IMR-90 (cell line): ENCODE measurements at regions not wholly inside any gene's neighbourhood (a gene's known extent, or its start where the extent isn't known, plus 50 kb on each side); places are given as distances from the start of the nearest gene placed in this dataset.

ENCODE experiments used
- ATAC-seq: fragments of 200-7000 bp; cut with Tn5 transposase; 2 replicates; pipeline ENCODE4 v1.9.1; 2020; ENCODE audit warnings: low read depth, mild to moderate bottlenecking, moderate library complexity
- BruUV-seq: library from RNA; stranded (reverse); fragments of 400-500 nt; replicated peaks from 2 replicates; lab custom pipeline; 2021; lab: Mats Ljungman, UMichigan
- CTCF ChIA-PET: fragments of 300-600 bp; formaldehyde crosslinking; extraction: SDS; loops from one replicate; lab custom pipeline; 2021; ENCODE audit warnings: antibody characterized with exemption; lab: Yijun Ruan, JAX
- POLR2A ChIA-PET: fragments of 300-600 bp; sonication (Branson Sonifier 250); formaldehyde crosslinking; loops from one replicate; lab custom pipeline; 2022; ENCODE audit warnings: antibody characterized with exemption; ENCODE audit not compliant: unreplicated experiment; lab: Charles Lee
- DNase-seq: peaks from one replicate; pipeline ENCODE4 v3.0.0; 2013
- H2AFZ ChIP-seq: replicated peaks from 2 replicates; pipeline ENCODE3; 2013; ENCODE audit warnings: low read length, mild to moderate bottlenecking; ENCODE audit not compliant: poor library complexity
- H2AK5ac ChIP-seq: 2 replicates; pipeline ENCODE4 v1.6.1; 2013; ENCODE audit warnings: low read depth, low read length, inconsistent platforms
- H2AK9ac ChIP-seq: replicated peaks from 2 replicates; pipeline ENCODE3; 2013; ENCODE audit warnings: mild to moderate bottlenecking, low read depth, low read length, moderate library complexity; ENCODE audit not compliant: poor library complexity
- H2BK120ac ChIP-seq: 2 replicates; pipeline ENCODE4 v1.6.1; 2013; ENCODE audit warnings: low read depth, low read length, inconsistent platforms
- H2BK15ac ChIP-seq: 3 replicates; pipeline ENCODE4 v1.6.1; 2013; ENCODE audit warnings: low read depth, low read length, inconsistent platforms
- H2BK20ac ChIP-seq: 2 replicates; pipeline ENCODE4 v1.6.1; 2013; ENCODE audit warnings: low read depth, mild to moderate bottlenecking, inconsistent platforms, low read length, moderate library complexity
- H2BK5ac ChIP-seq: 2 replicates; pipeline ENCODE4 v1.6.1; 2013; ENCODE audit warnings: mild to moderate bottlenecking, low read depth, low read length, inconsistent platforms; ENCODE audit not compliant: poor library complexity, severe bottlenecking
- H3K14ac ChIP-seq: replicated peaks from 2 replicates; pipeline ENCODE4 v1.6.1; 2013; ENCODE audit warnings: low read depth, low read length, inconsistent platforms
- H3K18ac ChIP-seq: 2 replicates; pipeline ENCODE4 v1.6.1; 2013; ENCODE audit warnings: low read depth, low read length, control low read depth
- H3K23ac ChIP-seq: 2 replicates; pipeline ENCODE4 v1.6.1; 2013; ENCODE audit warnings: low read depth, low read length, inconsistent platforms
- H3K27ac ChIP-seq: 2 replicates; pipeline ENCODE4 v1.5.1; 2013; ENCODE audit warnings: mild to moderate bottlenecking, control low read depth, low read length; ENCODE audit not compliant: insufficient read depth
- H3K27me3 ChIP-seq: 2 replicates; pipeline ENCODE4 v1.6.1; 2013; ENCODE audit warnings: low read length; ENCODE audit not compliant: control insufficient read depth, insufficient read depth
- H3K36me3 ChIP-seq: 2 replicates; pipeline ENCODE4 v1.6.1; 2013; ENCODE audit warnings: low read length, mixed read lengths; ENCODE audit not compliant: control insufficient read depth, insufficient read depth
- H3K4ac ChIP-seq: 2 replicates; pipeline ENCODE4 v1.6.1; 2013; ENCODE audit warnings: low read depth, low read length, inconsistent platforms
- H3K4me1 ChIP-seq: 2 replicates; pipeline ENCODE4 v1.6.1; 2013; ENCODE audit warnings: low read length, mixed read lengths; ENCODE audit not compliant: control insufficient read depth, insufficient read depth
- H3K4me2 ChIP-seq: 2 replicates; pipeline ENCODE4 v1.6.1; 2013; ENCODE audit warnings: low read depth, mild to moderate bottlenecking, control low read depth, low read length, moderate library complexity
- H3K4me3 ChIP-seq: 2 replicates; pipeline ENCODE4 v1.5.1; 2013; ENCODE audit warnings: low read depth, mild to moderate bottlenecking, control low read depth, low read length, moderate library complexity; ENCODE audit not compliant: insufficient read depth
- H3K56ac ChIP-seq: 2 replicates; pipeline ENCODE4 v1.6.1; 2013; ENCODE audit warnings: low read length, inconsistent platforms; ENCODE audit not compliant: insufficient read depth; ENCODE audit errors: extremely low read depth
- H3K79me1 ChIP-seq, 2 experiments: 2 replicates each; pipeline ENCODE4 v1.6.1; 2013; ENCODE audit warnings: low read length in 2 of 2, inconsistent platforms in 1 of 2, low read depth in 1 of 2
- H3K9ac ChIP-seq: 2 replicates; pipeline ENCODE4 v1.6.1; 2013; ENCODE audit warnings: low read depth, low read length, control low read depth
- H3K9me1 ChIP-seq: 2 replicates; pipeline ENCODE4 v1.6.1; 2013; ENCODE audit warnings: low read length, inconsistent platforms; ENCODE audit not compliant: insufficient read depth
- H3K9me3 ChIP-seq: 2 replicates; pipeline ENCODE4 v1.6.1; 2013; ENCODE audit warnings: low read length; ENCODE audit not compliant: control insufficient read depth, insufficient read depth
- H4K20me1 ChIP-seq: 2 replicates; pipeline ENCODE4 v1.6.1; 2013; ENCODE audit warnings: low read length, inconsistent platforms; ENCODE audit not compliant: insufficient read depth
- H4K5ac ChIP-seq: 2 replicates; pipeline ENCODE4 v1.6.1; 2013; ENCODE audit warnings: mild to moderate bottlenecking, low read depth, low read length, control low read depth
- H4K8ac ChIP-seq, 2 experiments: 2 replicates each; pipeline ENCODE4 v1.6.1; 2013; ENCODE audit warnings: low read depth in 2 of 2, low read length in 2 of 2, control low read depth in 1 of 2, inconsistent platforms in 1 of 2
- H4K91ac ChIP-seq: 2 replicates; pipeline ENCODE4 v1.6.1; 2013; ENCODE audit warnings: low read depth, low read length, inconsistent platforms; ENCODE audit not compliant: insufficient read depth
- BHLHE40 ChIP-seq: fragments of 150-350 bp; IDR thresholded peaks from 2 replicates; pipeline ENCODE4 v1.6.1; 2016; ENCODE audit warnings: mild to moderate bottlenecking, low read depth, low read length
- CEBPB ChIP-seq: IDR thresholded peaks from 2 replicates; pipeline ENCODE4 v1.6.1; 2012; ENCODE audit warnings: low read depth, low read length, improper control_type of control experiment
- CHD1 ChIP-seq: IDR thresholded peaks from 2 replicates; pipeline ENCODE4 v1.6.1; 2012; ENCODE audit warnings: low read depth, low read length, improper control_type of control experiment
- FOS ChIP-seq: fragments of 150-350 bp; IDR thresholded peaks from 2 replicates; pipeline ENCODE4 v1.6.1; 2016; ENCODE audit warnings: low read depth, low read length
- MAFK ChIP-seq: IDR thresholded peaks from 2 replicates; pipeline ENCODE4 v1.6.1; 2012; ENCODE audit warnings: low read depth, low read length, improper control_type of control experiment
- MAZ ChIP-seq: IDR thresholded peaks from 2 replicates; pipeline ENCODE4 v1.6.1; 2012; ENCODE audit warnings: low read depth, mild to moderate bottlenecking, low read length, improper control_type of control experiment, moderate library complexity, borderline replicate concordance
- MXI1 ChIP-seq: IDR thresholded peaks from 2 replicates; pipeline ENCODE4 v1.6.1; 2012; ENCODE audit warnings: low read depth, mild to moderate bottlenecking, low read length, moderate library complexity, borderline replicate concordance
- NFE2L2 ChIP-seq: fragments of 150-350 bp; IDR thresholded peaks from 2 replicates; pipeline ENCODE4 v1.6.1; 2016; ENCODE audit warnings: low read depth, mild to moderate bottlenecking, low read length
- POLR2A ChIP-seq: IDR thresholded peaks from 2 replicates; pipeline ENCODE4 v1.6.1; 2012; ENCODE audit warnings: mild to moderate bottlenecking, low read depth, low read length
- RAD21 ChIP-seq: IDR thresholded peaks from 2 replicates; pipeline ENCODE4 v1.6.1; 2012; ENCODE audit warnings: low read length, improper control_type of control experiment
- RCOR1 ChIP-seq: IDR thresholded peaks from 2 replicates; pipeline ENCODE4 v1.6.1; 2012; ENCODE audit warnings: mild to moderate bottlenecking, low read length, improper control_type of control experiment; ENCODE audit not compliant: insufficient replicate concordance
- RFX5 ChIP-seq: IDR thresholded peaks from 2 replicates; pipeline ENCODE4 v1.8.0; 2012; ENCODE audit warnings: low read depth, mild to moderate bottlenecking, low read length, moderate library complexity
- SMC3 ChIP-seq: fragments of 150-350 bp; IDR thresholded peaks from 2 replicates; pipeline ENCODE4 v1.6.1; 2016; ENCODE audit warnings: low read depth, mild to moderate bottlenecking, antibody characterized with exemption, low read length, moderate library complexity
- WGBS, 2 experiments: methylation state at CpG; one replicate each; pipeline versions ENCODE4 v1.1.5 to v1.1.7; 2013; ENCODE audit warnings: missing lambda C conversion rate in 2 of 2; ENCODE audit not compliant: insufficient read length in 1 of 2; ENCODE audit errors: extremely low coverage in 2 of 2; 5-methylcytosine and 5-hydroxymethylcytosine counted together
- dilution Hi-C: fragments of 300-500 bp; cut with HindIII; formaldehyde crosslinking; loops from one replicate; pipeline ENCODE4 v1.14.3; 2018; ENCODE audit warnings: low sequenced_read_pairs; ENCODE audit not compliant: unreplicated experiment
- in situ Hi-C: fragments of 300-500 bp; cut with MboI; formaldehyde crosslinking; loops from 3 replicates; pipeline ENCODE4 v1.14.3; 2019; ENCODE audit warnings: low sequenced_read_pairs, inconsistent platforms, mixed read lengths
- intact Hi-C: fragments of 100-400 bp; cut with micrococcal nuclease; formaldehyde crosslinking; loops from 2 replicates; pipeline ENCODE4 v1.10.0; 2022
- TF ChIP-seq, protein P1 (sequence below): fragments of 150-350 bp; IDR thresholded peaks from 2 replicates; pipeline ENCODE4 v1.6.1; 2017; ENCODE audit warnings: mild to moderate bottlenecking, antibody characterized with exemption, low read length, low read depth
- TF ChIP-seq, protein P2 (sequence below): fragments of 150-350 bp; IDR thresholded peaks from 2 replicates; pipeline ENCODE4 v1.6.1; 2016; ENCODE audit warnings: low read depth, mild to moderate bottlenecking, low read length, moderate library complexity, borderline replicate concordance
- TF ChIP-seq, protein P3 (sequence below): conservative IDR thresholded peaks from 2 replicates; pipeline ENCODE4 v1.5.1; 2012; ENCODE audit warnings: mild to moderate bottlenecking, low read depth, low read length, improper control_type of control experiment

DNA sequence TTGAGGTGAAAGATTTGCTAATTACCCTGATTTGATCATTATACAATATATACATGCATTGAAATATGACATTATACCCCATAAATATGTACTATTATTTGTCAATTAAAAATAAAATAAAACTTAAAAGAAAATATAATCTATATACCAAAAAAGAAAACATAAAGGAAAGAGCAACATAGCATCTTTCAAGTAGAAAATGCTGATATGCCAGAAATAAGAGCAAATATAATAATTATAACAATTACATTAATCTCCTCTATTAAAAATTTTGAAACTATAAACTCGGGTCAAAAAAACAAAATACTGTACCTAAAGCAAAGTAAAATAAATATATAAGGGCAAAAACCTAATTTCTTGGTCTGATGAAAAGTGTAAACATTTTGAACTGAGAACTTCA is 209.3 kb upstream of the PDE1C start:
- no peak overlapping the region for H2BK15ac ChIP-seq
- BruUV-seq, result no TSS peak
- no peak overlapping the region for H2AK5ac ChIP-seq
- no peak overlapping the region for H3K27ac ChIP-seq
- no peaks in the 10 kb centered on the region for H3K9me1 ChIP-seq
- no peak overlapping the region for H3K56ac ChIP-seq
- H4K5ac ChIP-seq, result no peak overlapping the region
- no peaks in the 10 kb centered on the region for H3K4me1 ChIP-seq
- ChIA-PET POLR2A (no interaction called here), CTCF (no interaction called here)
- H2BK5ac ChIP-seq, result no peak overlapping the region
- no peak overlapping the region for H3K18ac ChIP-seq
- DNase-seq (no peak), ATAC-seq (no peak)
- no CpG with 5 or more reads among the region's 1 CpG for WGBS, 2 experiments
- no peak overlapping the region for H3K4ac ChIP-seq
- H3K14ac ChIP-seq, result no peak overlapping the region
- no peak overlapping the region for H2BK20ac ChIP-seq
- no peak overlapping the region for H2AFZ ChIP-seq
- H3K4me2 ChIP-seq, result no peak overlapping the region
- in situ Hi-C loops, result no loop called here
- H3K79me1 ChIP-seq, result no peaks in the 10 kb centered on the region
- H3K4me3 ChIP-seq, result no peak overlapping the region
- no peak overlapping the region for H3K23ac ChIP-seq
- H2AK9ac ChIP-seq, result no peak overlapping the region
- H4K20me1 ChIP-seq, result no peaks in the 10 kb centered on the region
- no peak overlapping the region for H4K91ac ChIP-seq
- H3K9ac ChIP-seq, result no peak overlapping the region
- H4K8ac ChIP-seq, result no peak overlapping the region
- H3K36me3 ChIP-seq, result no peaks in the 10 kb centered on the region
- H3K27me3 ChIP-seq, result no peaks in the 10 kb centered on the region
- dilution Hi-C loops, result no loop called here
- no peak for TF ChIP-seq SMC3
- no peak for TF ChIP-seq CEBPB
- TF ChIP-seq CHD1, result no peak
- no peak for TF ChIP-seq RCOR1
- no peak for TF ChIP-seq POLR2A
- TF ChIP-seq MAFK, result no peak
- no peak for TF ChIP-seq NFE2L2
- no peak for TF ChIP-seq MXI1
- TF ChIP-seq BHLHE40, result no peak
- TF ChIP-seq FOS, result no peak
- no peak for TF ChIP-seq RFX5
- TF ChIP-seq, protein P1, sequence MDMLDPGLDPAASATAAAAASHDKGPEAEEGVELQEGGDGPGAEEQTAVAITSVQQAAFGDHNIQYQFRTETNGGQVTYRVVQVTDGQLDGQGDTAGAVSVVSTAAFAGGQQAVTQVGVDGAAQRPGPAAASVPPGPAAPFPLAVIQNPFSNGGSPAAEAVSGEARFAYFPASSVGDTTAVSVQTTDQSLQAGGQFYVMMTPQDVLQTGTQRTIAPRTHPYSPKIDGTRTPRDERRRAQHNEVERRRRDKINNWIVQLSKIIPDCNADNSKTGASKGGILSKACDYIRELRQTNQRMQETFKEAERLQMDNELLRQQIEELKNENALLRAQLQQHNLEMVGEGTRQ, result no peak
- TF ChIP-seq, protein P2, sequence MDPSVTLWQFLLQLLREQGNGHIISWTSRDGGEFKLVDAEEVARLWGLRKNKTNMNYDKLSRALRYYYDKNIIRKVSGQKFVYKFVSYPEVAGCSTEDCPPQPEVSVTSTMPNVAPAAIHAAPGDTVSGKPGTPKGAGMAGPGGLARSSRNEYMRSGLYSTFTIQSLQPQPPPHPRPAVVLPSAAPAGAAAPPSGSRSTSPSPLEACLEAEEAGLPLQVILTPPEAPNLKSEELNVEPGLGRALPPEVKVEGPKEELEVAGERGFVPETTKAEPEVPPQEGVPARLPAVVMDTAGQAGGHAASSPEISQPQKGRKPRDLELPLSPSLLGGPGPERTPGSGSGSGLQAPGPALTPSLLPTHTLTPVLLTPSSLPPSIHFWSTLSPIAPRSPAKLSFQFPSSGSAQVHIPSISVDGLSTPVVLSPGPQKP, result no peak
- TF ChIP-seq RAD21, result no peak
- TF ChIP-seq MAZ, result no peak
- TF ChIP-seq, protein P3, sequence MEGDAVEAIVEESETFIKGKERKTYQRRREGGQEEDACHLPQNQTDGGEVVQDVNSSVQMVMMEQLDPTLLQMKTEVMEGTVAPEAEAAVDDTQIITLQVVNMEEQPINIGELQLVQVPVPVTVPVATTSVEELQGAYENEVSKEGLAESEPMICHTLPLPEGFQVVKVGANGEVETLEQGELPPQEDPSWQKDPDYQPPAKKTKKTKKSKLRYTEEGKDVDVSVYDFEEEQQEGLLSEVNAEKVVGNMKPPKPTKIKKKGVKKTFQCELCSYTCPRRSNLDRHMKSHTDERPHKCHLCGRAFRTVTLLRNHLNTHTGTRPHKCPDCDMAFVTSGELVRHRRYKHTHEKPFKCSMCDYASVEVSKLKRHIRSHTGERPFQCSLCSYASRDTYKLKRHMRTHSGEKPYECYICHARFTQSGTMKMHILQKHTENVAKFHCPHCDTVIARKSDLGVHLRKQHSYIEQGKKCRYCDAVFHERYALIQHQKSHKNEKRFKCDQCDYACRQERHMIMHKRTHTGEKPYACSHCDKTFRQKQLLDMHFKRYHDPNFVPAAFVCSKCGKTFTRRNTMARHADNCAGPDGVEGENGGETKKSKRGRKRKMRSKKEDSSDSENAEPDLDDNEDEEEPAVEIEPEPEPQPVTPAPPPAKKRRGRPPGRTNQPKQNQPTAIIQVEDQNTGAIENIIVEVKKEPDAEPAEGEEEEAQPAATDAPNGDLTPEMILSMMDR, result no peak
- no peaks in the 10 kb centered on the region for H3K9me3 ChIP-seq
- intact Hi-C loops, result no loop called here
- no peak overlapping the region for H2BK120ac ChIP-seq
